Endothelial cell of umbilical vein (primary cell): ENCODE measurements at regions not wholly inside any gene's neighbourhood (a gene's known extent, or its start where the extent isn't known, plus 50 kb on each side); places are given as distances from the start of the nearest gene placed in this dataset.

Experiments
- BruUV-seq: library from RNA; stranded (reverse); fragments of 400-500 nt; replicated peaks from 2 replicates; lab custom pipeline; 2021; lab: Mats Ljungman, UMichigan
- CTCF ChIA-PET: fragments of 300-600, 350-600 bp; sonication (Branson Sonifier 250); formaldehyde crosslinking; loops from one replicate; lab custom pipeline; 2021; ENCODE audit warnings: antibody characterized with exemption, inconsistent platforms; lab: Charles Lee
- POLR2A ChIA-PET: fragments of 300-600, 350-600 bp; sonication (Branson Sonifier 250); formaldehyde crosslinking; loops from one replicate; lab custom pipeline; 2021; ENCODE audit warnings: antibody characterized with exemption, inconsistent platforms; lab: Charles Lee
- DNase-seq: peaks from one replicate; pipeline ENCODE4 v3.0.0-alpha.2; 2011; ENCODE audit warnings: low read depth, low spot score
- FAIRE-seq: peaks from 2 replicates; lab custom pipeline; 2011; peaks lifted over from hg19 to GRCh38; lab: Jason Lieb, UNC
- H2AFZ ChIP-seq: 2 replicates; pipeline ENCODE4 v1.6.0; 2012; ENCODE audit warnings: low read depth, low read length, control low read depth, inconsistent platforms
- H3K27ac ChIP-seq: 2 replicates; pipeline ENCODE4 v1.5.1; 2011; ENCODE audit warnings: low read depth, mild to moderate bottlenecking, control low read depth, low read length, moderate library complexity; ENCODE audit not compliant: insufficient read depth
- H3K27me3 ChIP-seq, 2 experiments: 2 replicates each; pipeline versions ENCODE4 v1.6.0 to v1.6.1; 2011; ENCODE audit warnings: low read length in 2 of 2, mixed read lengths in 1 of 2; ENCODE audit not compliant: control insufficient read depth in 2 of 2, insufficient read depth in 2 of 2
- H3K36me3 ChIP-seq, 2 experiments: 2 replicates in 1 of 2; 3 replicates in 1 of 2; pipeline ENCODE4 v1.5.1; 2011; ENCODE audit warnings: low read length in 2 of 2, mild to moderate bottlenecking in 1 of 2, moderate library complexity in 1 of 2; ENCODE audit not compliant: control insufficient read depth in 2 of 2, insufficient read depth in 2 of 2; ENCODE audit errors: extremely low read depth in 1 of 2
- H3K4me1 ChIP-seq: 3 replicates; pipeline ENCODE4 v1.5.1; 2011; ENCODE audit warnings: mild to moderate bottlenecking, low read length; ENCODE audit not compliant: control insufficient read depth, insufficient read depth; ENCODE audit errors: extremely low read depth
- H3K4me2 ChIP-seq: 2 replicates; pipeline ENCODE4 v1.6.1; 2011; ENCODE audit warnings: low read length, control low read depth, mixed read lengths; ENCODE audit not compliant: insufficient read depth
- H3K4me3 ChIP-seq, 3 experiments: fragments of 200-600 bp in 1 of 3; sonication (generic), shearing (Covaris generic) in 1 of 3; replicated peaks in 1 of 3; 2 replicates each; pipeline ENCODE4 v1.5.1; 2011 to 2016; ENCODE audit warnings: control low read depth in 3 of 3, low read length in 3 of 3, mild to moderate bottlenecking in 2 of 3, inconsistent platforms in 1 of 3, low read depth in 1 of 3, moderate library complexity in 1 of 3; ENCODE audit not compliant: insufficient read depth in 1 of 3
- H3K79me2 ChIP-seq: 2 replicates; pipeline ENCODE4 v1.6.0; 2012; ENCODE audit warnings: low read length, inconsistent platforms; ENCODE audit not compliant: control insufficient read depth, insufficient read depth
- H3K9ac ChIP-seq: replicated peaks from 2 replicates; pipeline ENCODE3; 2011; ENCODE audit warnings: low read length, control low read depth; ENCODE audit not compliant: insufficient read depth; ENCODE audit errors: extremely low read depth
- H3K9me1 ChIP-seq: replicated peaks from 3 replicates; pipeline ENCODE4 v1.6.0; 2011; ENCODE audit warnings: mild to moderate bottlenecking, low read length; ENCODE audit not compliant: control insufficient read depth, insufficient read depth; ENCODE audit errors: extremely low read depth
- H3K9me3 ChIP-seq: replicated peaks from 2 replicates; pipeline ENCODE4 v1.5.1; 2012; ENCODE audit warnings: low read length, inconsistent platforms; ENCODE audit not compliant: control insufficient read depth, insufficient read depth
- H4K20me1 ChIP-seq: replicated peaks from 2 replicates; pipeline ENCODE3; 2011; ENCODE audit warnings: mild to moderate bottlenecking, low read length; ENCODE audit not compliant: control insufficient read depth, insufficient read depth; ENCODE audit errors: extremely low read depth
- EZH2 ChIP-seq: IDR thresholded peaks from 2 replicates; pipeline ENCODE4 v1.6.1; 2012; ENCODE audit warnings: borderline replicate concordance, low read depth, mild to moderate bottlenecking, moderate library complexity, low read length, inconsistent platforms; ENCODE audit not compliant: severe bottlenecking
- GATA2 ChIP-seq: IDR thresholded peaks from 2 replicates; pipeline ENCODE4 v1.7.0; 2011; ENCODE audit warnings: low read depth, mild to moderate bottlenecking, moderate library complexity, mixed read lengths, low read length; ENCODE audit not compliant: insufficient read length, insufficient read depth
- JUN ChIP-seq: IDR thresholded peaks from 2 replicates; pipeline ENCODE4 v1.6.1; 2011; ENCODE audit warnings: borderline replicate concordance, low read depth; ENCODE audit not compliant: insufficient read length, insufficient read depth
- POLR2A ChIP-seq: IDR thresholded peaks from 2 replicates; pipeline ENCODE4 v1.6.1; 2012; ENCODE audit warnings: low read depth, mild to moderate bottlenecking, control low read depth, low read length
- POLR2AphosphoS5 ChIP-seq: IDR thresholded peaks from 2 replicates; pipeline ENCODE4 v1.6.1; 2012; ENCODE audit warnings: low read depth, mild to moderate bottlenecking, control low read depth, low read length, moderate library complexity; ENCODE audit not compliant: insufficient read depth
- dilution Hi-C: fragments of 300-500 bp; cut with MboI; formaldehyde crosslinking; loops from one replicate; pipeline ENCODE4 v1.15.0; 2019; ENCODE audit warnings: low sequenced_read_pairs; ENCODE audit not compliant: extremely low pct_ligation_motif_present
- intact Hi-C: fragments of 100-400 bp; cut with micrococcal nuclease; formaldehyde crosslinking; loops from one replicate; pipeline ENCODE4 v1.10.0; 2022
- TF ChIP-seq, protein P1 (sequence below), 2 donors: IDR thresholded peaks; 1 replicate in 1 of 2; 2 replicates in 1 of 2; pipeline ENCODE4 v1.5.1; 2011; ENCODE audit warnings: low read length in 2 of 2, mild to moderate bottlenecking in 2 of 2, moderate library complexity in 2 of 2, control low read depth in 1 of 2, inconsistent platforms in 1 of 2, low read depth in 1 of 2; ENCODE audit not compliant: insufficient read depth in 1 of 2; ENCODE audit errors: extremely low read depth in 1 of 2
- TF ChIP-seq, protein P2 (sequence below): IDR thresholded peaks from 2 replicates; pipeline ENCODE4 v1.6.1; 2011; ENCODE audit not compliant: insufficient read depth, insufficient read length

DNA sequence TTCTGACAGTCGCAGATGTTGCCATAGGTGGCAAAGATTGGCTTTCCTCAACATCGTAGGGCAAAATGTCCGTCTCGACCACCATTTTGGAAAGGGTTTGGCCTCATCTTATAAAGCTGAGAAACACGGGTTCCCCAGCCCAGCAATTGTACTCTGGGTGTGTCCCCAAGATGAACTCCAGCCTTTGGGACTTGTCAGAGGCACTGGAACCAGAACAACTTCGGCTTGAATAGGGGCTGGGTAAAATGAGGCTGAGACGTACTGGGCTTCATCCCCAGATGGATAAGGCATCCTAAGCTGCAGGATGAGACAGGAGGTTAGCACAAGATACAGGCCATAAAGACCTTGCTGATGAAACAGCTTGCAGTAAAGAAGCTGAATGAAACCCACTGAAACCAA, 151.9 kb downstream of the CRLF2 start:
- no TSS peak for BruUV-seq

More for the DNA sequence above, 151.9 kb downstream of the CRLF2 start:
- Histone ChIP-seq H3K27ac (no peak overlapping the region), H3K79me2 (no peaks in the 10 kb centered on the region), H3K27me3 (no peaks in the 10 kb centered on the region), H3K4me1 (no peaks in the 10 kb centered on the region), H3K4me2 (no peak overlapping the region), H3K4me3 (no peak overlapping the region), H3K36me3 (no peaks in the 10 kb centered on the region), H3K9me1 (no peaks in the 10 kb centered on the region), H2AFZ (no peak overlapping the region), H3K9me3 (peaks cover 2% of the 10 kb centered on the region), H3K9ac (no peak overlapping the region), H4K20me1 (no peaks in the 10 kb centered on the region)
- TF ChIP-seq JUN (no peak), GATA2 (no peak), EZH2 (no peak), POLR2AphosphoS5 (no peak), POLR2A (no peak)
- TF ChIP-seq, protein P1, sequence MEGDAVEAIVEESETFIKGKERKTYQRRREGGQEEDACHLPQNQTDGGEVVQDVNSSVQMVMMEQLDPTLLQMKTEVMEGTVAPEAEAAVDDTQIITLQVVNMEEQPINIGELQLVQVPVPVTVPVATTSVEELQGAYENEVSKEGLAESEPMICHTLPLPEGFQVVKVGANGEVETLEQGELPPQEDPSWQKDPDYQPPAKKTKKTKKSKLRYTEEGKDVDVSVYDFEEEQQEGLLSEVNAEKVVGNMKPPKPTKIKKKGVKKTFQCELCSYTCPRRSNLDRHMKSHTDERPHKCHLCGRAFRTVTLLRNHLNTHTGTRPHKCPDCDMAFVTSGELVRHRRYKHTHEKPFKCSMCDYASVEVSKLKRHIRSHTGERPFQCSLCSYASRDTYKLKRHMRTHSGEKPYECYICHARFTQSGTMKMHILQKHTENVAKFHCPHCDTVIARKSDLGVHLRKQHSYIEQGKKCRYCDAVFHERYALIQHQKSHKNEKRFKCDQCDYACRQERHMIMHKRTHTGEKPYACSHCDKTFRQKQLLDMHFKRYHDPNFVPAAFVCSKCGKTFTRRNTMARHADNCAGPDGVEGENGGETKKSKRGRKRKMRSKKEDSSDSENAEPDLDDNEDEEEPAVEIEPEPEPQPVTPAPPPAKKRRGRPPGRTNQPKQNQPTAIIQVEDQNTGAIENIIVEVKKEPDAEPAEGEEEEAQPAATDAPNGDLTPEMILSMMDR (IDR thresholded peaks at IDR 0.05; ENCODE audit: extremely low read depth in 1 of 2, insufficient read depth in 1 of 2, low read depth in 1 of 2, low read length in 2 of 2): no peak
- TF ChIP-seq, protein P2, sequence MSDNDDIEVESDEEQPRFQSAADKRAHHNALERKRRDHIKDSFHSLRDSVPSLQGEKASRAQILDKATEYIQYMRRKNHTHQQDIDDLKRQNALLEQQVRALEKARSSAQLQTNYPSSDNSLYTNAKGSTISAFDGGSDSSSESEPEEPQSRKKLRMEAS: no peak
- intact Hi-C loops (no loop called here), dilution Hi-C loops (no loop called here)
- CTCF ChIA-PET: no interaction called here
- POLR2A ChIA-PET: no interaction called here
- FAIRE-seq (no peak), DNase-seq (no peak)
